ENCODE measurements at regions not wholly inside any gene's neighbourhood (a gene's known extent, or its start where the extent isn't known, plus 50 kb on each side); places are given as distances from the start of the nearest gene placed in this dataset.

- Mint-ChIP-seq H3K4me3 (no peak overlapping the region), H3K4me1 (peaks cover 41% of the 10 kb centered on the region), H3K9me3 (peaks cover 2% of the 10 kb centered on the region), H3K27ac (no peak overlapping the region), H3K36me3 (no peaks in the 10 kb centered on the region)
- DNase-seq (ENCODE audit: low spot score in 2 of 2) (no peak), ATAC-seq (no peak)
Observed at GRCh38 chr6:150314230-150315188, 54.3 kb upstream of the IYD start.

GRCh38 chr6:150315626-150316025 lies 53.2 kb upstream of the IYD start:
- ATAC-seq (no peak), DNase-seq (ENCODE audit: low spot score in 2 of 2) (no peak)
- Mint-ChIP-seq H3K4me3 (no peak overlapping the region), H3K9me3 (peaks cover 2% of the 10 kb centered on the region), H3K27ac (no peak overlapping the region), H3K36me3 (no peaks in the 10 kb centered on the region), H3K4me1 (peaks cover 31% of the 10 kb centered on the region)

GRCh38 chr6:150316936-150317335 lies 51.9 kb upstream of the IYD start:
- Mint-ChIP-seq H3K36me3 (no peaks in the 10 kb centered on the region), H3K4me3 (no peak overlapping the region), H3K9me3 (peaks cover 2% of the 10 kb centered on the region), H3K4me1 (peaks cover 18% of the 10 kb centered on the region), H3K27ac (no peak overlapping the region)
- ATAC-seq (no peak), DNase-seq (ENCODE audit: low spot score in 2 of 2) (no peak)
